ENCODE measurements at regions not wholly inside any gene's neighbourhood (a gene's known extent, or its start where the extent isn't known, plus 50 kb on each side); places are given as distances from the start of the nearest gene placed in this dataset.
A peak's percentile ranks its signal among the peaks of the same experiment; 100 is the strongest.
"Not testable (repeated sequence)": the region's sequence is repeated elsewhere in the genome, so short reads cannot be mapped to it uniquely, and the experiment has no call there.

DNA sequence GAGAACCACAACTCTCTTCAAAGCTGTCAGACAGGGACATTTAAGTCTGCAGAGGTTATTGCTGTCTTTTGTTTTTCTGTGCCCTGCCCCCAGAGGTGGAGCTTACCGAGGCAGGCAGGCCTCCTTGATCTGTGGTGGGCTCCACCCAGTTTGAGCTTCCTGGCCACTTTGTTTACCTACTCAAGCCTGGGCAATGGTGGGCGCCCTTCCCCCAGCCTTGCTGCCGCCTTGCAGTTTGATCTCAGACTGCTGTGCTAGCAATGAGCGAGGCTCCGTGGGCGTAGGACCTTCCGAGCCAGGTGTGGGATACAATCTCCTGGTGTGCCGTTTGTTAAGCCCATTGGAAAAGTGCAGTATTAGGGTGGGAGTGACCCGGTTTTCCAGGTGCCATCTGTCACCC is 822.1 kb downstream of the KCNMA1 start:
- no CpG with 5 or more reads among the region's 9 CpGs for WGBS (ENCODE audit: insufficient coverage, insufficient read length)
- H3K4me1 ChIP-seq (ENCODE audit: control insufficient read depth, insufficient read depth, low read length); DNase-seq (ENCODE audit: low read depth, low spot score); H3K27ac ChIP-seq (ENCODE audit: low read length); H3K27me3 ChIP-seq (ENCODE audit: control insufficient read depth, insufficient read depth, low read length); H3K9me3 ChIP-seq (ENCODE audit: control insufficient read depth, insufficient read depth, low read length); H3K36me3 ChIP-seq (ENCODE audit: control insufficient read depth, insufficient read depth, low read length); H3K4me3 ChIP-seq (ENCODE audit: low read length): not testable (repeated sequence)

GRCh38 chr10:76811430-76811829 is 826.2 kb downstream of the KCNMA1 start:
- Histone ChIP-seq H3K4me3 (ENCODE audit: low read length) (no peak overlapping the region), H3K9me3 (ENCODE audit: control insufficient read depth, insufficient read depth, low read length) (no peaks in the 10 kb centered on the region), H3K36me3 (ENCODE audit: control insufficient read depth, insufficient read depth, low read length) (no peaks in the 10 kb centered on the region), H3K27me3 (ENCODE audit: control insufficient read depth, insufficient read depth, low read length) (no peaks in the 10 kb centered on the region), H3K27ac (ENCODE audit: low read length) (no peak overlapping the region), H3K4me1 (ENCODE audit: control insufficient read depth, insufficient read depth, low read length) (no peaks in the 10 kb centered on the region)
- no peak for DNase-seq (ENCODE audit: low read depth, low spot score)

- 100% methylated on average over 1 of the region's 4 CpGs for WGBS (ENCODE audit: insufficient coverage, insufficient read length)
- no peak for DNase-seq (ENCODE audit: low read depth, low spot score)
- Histone ChIP-seq H3K4me1 (ENCODE audit: control insufficient read depth, insufficient read depth, low read length) (no peaks in the 10 kb centered on the region), H3K9me3 (ENCODE audit: control insufficient read depth, insufficient read depth, low read length) (no peaks in the 10 kb centered on the region), H3K36me3 (ENCODE audit: control insufficient read depth, insufficient read depth, low read length) (no peaks in the 10 kb centered on the region), H3K27me3 (ENCODE audit: control insufficient read depth, insufficient read depth, low read length) (no peaks in the 10 kb centered on the region), H3K4me3 (ENCODE audit: low read length) (no peak overlapping the region), H3K27ac (ENCODE audit: low read length) (no peak overlapping the region)
These were observed 849.2 kb downstream of the KCNMA1 start for GRCh38 chr10:76788452-76788811.

DNA sequence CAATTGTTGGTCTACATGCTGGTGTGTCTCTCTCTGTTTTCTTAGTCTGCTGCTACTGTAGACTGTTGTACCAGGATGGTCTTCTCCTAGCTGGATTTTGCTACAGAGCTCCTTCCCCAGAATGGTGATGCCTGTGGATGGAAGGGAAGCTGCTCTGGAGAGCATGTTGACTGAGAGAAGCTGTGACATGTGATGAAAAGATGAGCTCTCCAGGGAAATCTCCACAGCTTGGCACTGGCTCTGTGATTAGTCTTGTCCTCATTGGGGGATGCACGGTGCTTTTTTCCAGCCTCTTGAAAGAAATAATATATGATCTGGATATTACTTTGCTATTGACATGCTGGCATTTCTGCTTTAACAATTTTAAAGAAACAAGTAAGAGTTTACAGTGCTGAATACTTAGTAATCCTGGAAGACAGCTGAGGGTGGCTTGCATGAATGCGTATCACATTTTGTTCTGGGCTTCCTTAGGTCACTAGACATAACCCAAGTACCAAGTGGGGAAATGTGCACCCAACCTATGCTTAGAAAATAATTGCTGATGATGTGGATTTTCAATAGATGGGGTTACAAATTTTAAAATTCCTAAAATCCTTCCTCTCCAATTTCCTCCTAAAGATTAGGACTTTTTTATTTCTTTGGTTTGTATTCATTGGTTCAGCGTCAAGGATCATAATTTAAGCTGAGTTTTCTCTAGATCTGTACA is 849.7 kb downstream of the KCNMA1 start:
- Histone ChIP-seq H3K36me3 (ENCODE audit: control insufficient read depth, insufficient read depth, low read length) (no peaks in the 10 kb centered on the region), H3K27ac (ENCODE audit: low read length) (no peak overlapping the region), H3K4me1 (ENCODE audit: control insufficient read depth, insufficient read depth, low read length) (no peaks in the 10 kb centered on the region), H3K9me3 (ENCODE audit: control insufficient read depth, insufficient read depth, low read length) (no peaks in the 10 kb centered on the region), H3K27me3 (ENCODE audit: control insufficient read depth, insufficient read depth, low read length) (no peaks in the 10 kb centered on the region), H3K4me3 (ENCODE audit: low read length) (no peak overlapping the region)
- no peak for DNase-seq (ENCODE audit: low read depth, low spot score)
- no CpG with 5 or more reads among the region's 3 CpGs for WGBS (ENCODE audit: insufficient coverage, insufficient read length)

- Histone ChIP-seq H3K4me3 (ENCODE audit: low read length) (no peak overlapping the region), H3K27me3 (ENCODE audit: control insufficient read depth, insufficient read depth, low read length) (no peaks in the 10 kb centered on the region), H3K9me3 (ENCODE audit: control insufficient read depth, insufficient read depth, low read length) (no peaks in the 10 kb centered on the region), H3K36me3 (ENCODE audit: control insufficient read depth, insufficient read depth, low read length) (no peaks in the 10 kb centered on the region), H3K27ac (ENCODE audit: low read length) (no peak overlapping the region), H3K4me1 (ENCODE audit: control insufficient read depth, insufficient read depth, low read length) (no peaks in the 10 kb centered on the region)
- DNase-seq (ENCODE audit: low read depth, low spot score): no peak
- WGBS (ENCODE audit: insufficient coverage, insufficient read length): no CpG with 5 or more reads among the region's 4 CpGs
These were observed 851.0 kb downstream of the KCNMA1 start for GRCh38 chr10:76786504-76787072.

GRCh38 chr10:76784076-76784475 is 853.5 kb downstream of the KCNMA1 start:
- Histone ChIP-seq H3K9me3 (ENCODE audit: control insufficient read depth, insufficient read depth, low read length) (no peaks in the 10 kb centered on the region), H3K4me1 (ENCODE audit: control insufficient read depth, insufficient read depth, low read length) (peaks cover 2% of the 10 kb centered on the region; the same call in 1 of the 2 replicates), H3K4me3 (ENCODE audit: low read length) (no peak overlapping the region), H3K27me3 (ENCODE audit: control insufficient read depth, insufficient read depth, low read length) (no peaks in the 10 kb centered on the region), H3K36me3 (ENCODE audit: control insufficient read depth, insufficient read depth, low read length) (no peaks in the 10 kb centered on the region), H3K27ac (ENCODE audit: low read length) (no peak overlapping the region)
- no CpG with 5 or more reads among the region's 1 CpG for WGBS (ENCODE audit: insufficient coverage, insufficient read length)
- DNase-seq (ENCODE audit: low read depth, low spot score): no peak

DNA sequence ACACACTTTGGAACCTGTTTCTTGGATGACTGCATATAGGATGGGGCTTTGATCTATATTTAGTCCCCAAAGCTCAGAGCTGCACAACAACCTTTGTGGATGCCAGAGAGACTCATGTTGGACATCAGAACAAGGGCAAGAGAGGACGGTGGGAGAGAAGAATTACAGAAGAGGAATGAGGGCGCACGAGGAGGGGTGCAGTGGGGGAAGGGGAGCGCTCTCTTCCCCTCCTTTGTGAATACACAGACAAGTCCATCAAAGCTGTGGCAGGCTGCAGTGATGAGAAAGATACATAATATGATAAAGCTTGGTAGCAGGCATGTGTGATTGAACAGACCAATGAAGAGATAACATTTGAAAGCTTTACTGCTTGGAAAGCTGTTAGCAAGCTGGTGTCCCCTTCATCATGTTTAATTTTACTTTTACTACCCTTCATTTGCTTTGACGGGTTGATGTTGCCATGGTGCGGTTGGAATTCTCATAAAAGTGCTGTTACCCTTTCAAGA is 857.8 kb downstream of the KCNMA1 start:
- H3K4me3 ChIP-seq (ENCODE audit: low read length): no peak overlapping the region
- H3K27ac ChIP-seq (ENCODE audit: low read length): no peak overlapping the region
- no CpG with 5 or more reads among the region's 6 CpGs for WGBS (ENCODE audit: insufficient coverage, insufficient read length)
- H3K36me3 ChIP-seq (ENCODE audit: control insufficient read depth, insufficient read depth, low read length): no peaks in the 10 kb centered on the region
- no peaks in the 10 kb centered on the region for H3K27me3 ChIP-seq (ENCODE audit: control insufficient read depth, insufficient read depth, low read length)
- peaks cover 2% of the 10 kb centered on the region; the same call in 1 of the 2 replicates for H3K4me1 ChIP-seq (ENCODE audit: control insufficient read depth, insufficient read depth, low read length)
- no peak for DNase-seq (ENCODE audit: low read depth, low spot score)
- no peaks in the 10 kb centered on the region for H3K9me3 ChIP-seq (ENCODE audit: control insufficient read depth, insufficient read depth, low read length)

DNA sequence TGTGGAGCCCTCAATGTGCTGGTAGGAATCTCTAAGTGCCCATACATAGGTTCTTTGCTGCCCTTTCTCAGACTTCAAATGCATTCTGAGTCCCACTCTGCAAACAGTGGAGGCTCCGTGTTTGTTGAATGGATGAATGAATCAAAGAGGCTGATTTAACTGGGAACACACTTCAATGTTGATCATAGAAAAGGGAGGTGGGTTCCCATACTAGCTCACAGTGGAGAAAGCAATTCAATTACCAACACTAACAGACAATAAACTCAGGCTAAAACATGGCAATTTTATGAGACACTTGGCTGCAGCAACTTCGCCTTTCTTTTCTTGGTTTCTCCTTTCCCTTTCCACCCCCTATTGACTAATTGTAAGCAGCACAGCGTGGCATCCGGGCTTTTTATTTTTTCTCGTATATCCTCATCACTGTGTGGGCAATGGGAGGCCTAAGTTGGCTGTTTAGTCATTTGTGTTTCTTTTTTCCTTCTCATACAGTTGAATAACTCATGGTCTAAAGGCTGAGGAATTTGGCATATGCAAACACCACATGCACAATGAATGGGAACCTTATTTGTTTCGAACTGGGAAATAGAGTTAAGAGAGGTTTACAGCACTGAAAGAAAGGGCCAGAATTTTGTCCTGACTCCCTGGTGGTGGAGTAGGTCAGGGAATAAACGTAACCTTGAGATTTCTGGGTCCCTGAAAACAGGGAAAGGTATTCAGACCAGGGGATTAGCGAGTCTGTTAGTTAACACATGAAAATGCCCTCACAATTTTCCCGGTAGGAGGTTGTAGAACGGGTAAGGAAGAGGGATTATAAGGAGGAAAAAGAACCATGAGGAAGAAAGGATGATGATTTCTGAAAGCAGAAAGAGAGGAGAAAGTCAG is 858.5 kb downstream of the KCNMA1 start:
- Histone ChIP-seq H3K27ac (ENCODE audit: low read length) (no peak overlapping the region), H3K36me3 (ENCODE audit: control insufficient read depth, insufficient read depth, low read length) (no peaks in the 10 kb centered on the region), H3K9me3 (ENCODE audit: control insufficient read depth, insufficient read depth, low read length) (no peaks in the 10 kb centered on the region), H3K4me1 (ENCODE audit: control insufficient read depth, insufficient read depth, low read length) (peaks cover 2% of the 10 kb centered on the region; the same call in 1 of the 2 replicates), H3K4me3 (ENCODE audit: low read length) (no peak overlapping the region), H3K27me3 (ENCODE audit: control insufficient read depth, insufficient read depth, low read length) (no peaks in the 10 kb centered on the region)
- peak; percentile 22 for DNase-seq (ENCODE audit: low read depth, low spot score)
- WGBS (ENCODE audit: insufficient coverage, insufficient read length): no CpG with 5 or more reads among the region's 10 CpGs

- DNase-seq (ENCODE audit: low read depth, low spot score): no peak
- WGBS (ENCODE audit: insufficient coverage, insufficient read length): no CpG with 5 or more reads among the region's 4 CpGs
- Histone ChIP-seq H3K9me3 (ENCODE audit: control insufficient read depth, insufficient read depth, low read length) (no peaks in the 10 kb centered on the region), H3K36me3 (ENCODE audit: control insufficient read depth, insufficient read depth, low read length) (no peaks in the 10 kb centered on the region), H3K4me1 (ENCODE audit: control insufficient read depth, insufficient read depth, low read length) (no peaks in the 10 kb centered on the region; the same call in 1 of the 2 replicates), H3K27me3 (ENCODE audit: control insufficient read depth, insufficient read depth, low read length) (no peaks in the 10 kb centered on the region), H3K27ac (ENCODE audit: low read length) (no peak overlapping the region), H3K4me3 (ENCODE audit: low read length) (no peak overlapping the region)
These were observed 862.5 kb downstream of the KCNMA1 start for GRCh38 chr10:76774987-76775603.

DNA sequence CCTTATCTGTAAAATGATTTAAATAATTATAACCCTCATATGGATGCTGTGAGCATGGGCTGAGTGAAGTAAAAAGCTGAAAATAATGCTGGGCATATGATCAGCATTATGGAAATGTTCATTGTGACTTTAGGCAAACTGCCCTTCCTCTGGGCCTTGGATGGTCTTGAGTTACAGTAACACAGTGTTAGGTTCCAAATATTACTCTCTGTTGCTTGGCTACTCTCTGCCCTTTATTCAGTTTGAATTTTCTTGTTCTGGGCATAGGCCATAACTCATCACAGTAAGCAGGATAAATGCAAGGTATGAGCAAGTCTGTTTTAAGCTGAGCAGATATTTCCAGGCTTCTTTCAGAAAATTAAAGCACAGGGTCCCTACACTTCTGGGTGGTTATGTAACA is 868.0 kb downstream of the KCNMA1 start:
- Histone ChIP-seq H3K27me3 (ENCODE audit: control insufficient read depth, insufficient read depth, low read length) (no peaks in the 10 kb centered on the region), H3K27ac (ENCODE audit: low read length) (no peak overlapping the region), H3K4me3 (ENCODE audit: low read length) (no peak overlapping the region), H3K4me1 (ENCODE audit: control insufficient read depth, insufficient read depth, low read length) (no peaks in the 10 kb centered on the region), H3K36me3 (ENCODE audit: control insufficient read depth, insufficient read depth, low read length) (no peaks in the 10 kb centered on the region), H3K9me3 (ENCODE audit: control insufficient read depth, insufficient read depth, low read length) (no peaks in the 10 kb centered on the region)
- DNase-seq (ENCODE audit: low read depth, low spot score): no peak
